ENCODE measurements at regions not wholly inside any gene's neighbourhood (a gene's known extent, or its start where the extent isn't known, plus 50 kb on each side); places are given as distances from the start of the nearest gene placed in this dataset.

- no peak for TF ChIP-seq POLR2A (IDR thresholded peaks at IDR 0.05)
- no peak for TF ChIP-seq CTCF (IDR thresholded peaks at IDR 0.05)
Observed at GRCh38 chr3:68479779-68480178, 452.6 kb downstream of the TAFA4 start.

Measured in Peyer's patch (tissue), 4 donors.